HEK293 (cell line): ENCODE measurements at regions not wholly inside any gene's neighbourhood (a gene's known extent, or its start where the extent isn't known, plus 50 kb on each side); places are given as distances from the start of the nearest gene placed in this dataset.

Experiments used
- CTCF ChIA-PET: fragments of 350-600 bp; formaldehyde crosslinking; extraction: SDS; loops from one replicate; lab custom pipeline; 2021; ENCODE audit warnings: antibody characterized with exemption; lab: Yijun Ruan, JAX
- POLR2A ChIA-PET: fragments of 300-600 bp; formaldehyde crosslinking; extraction: SDS; loops from one replicate; lab custom pipeline; 2020; ENCODE audit warnings: antibody characterized with exemption, inconsistent platforms; lab: Yijun Ruan, JAX
- H3K27ac ChIP-seq: fragments of 200-500 bp; sonication (Bioruptor generic); 2 replicates; pipeline ENCODE4 v1.5.1; 2014; ENCODE audit warnings: low read depth, low read length, control low read depth, inconsistent platforms; ENCODE audit errors: extremely low read depth
- H3K36me3 ChIP-seq, 2 experiments: fragments of 200-500 bp in 1 of 2; sonication (Bioruptor generic) in 1 of 2; 1 replicate in 1 of 2; 2 replicates in 1 of 2; pipeline ENCODE4 v1.5.1; 2014 to 2017; ENCODE audit warnings: inconsistent platforms in 2 of 2, low read length in 2 of 2; ENCODE audit not compliant: control insufficient read depth in 2 of 2, insufficient read depth in 1 of 2
- H3K4me1 ChIP-seq: fragments of 200-500 bp; sonication (Bioruptor generic); 2 replicates; pipeline ENCODE4 v1.5.1; 2014; ENCODE audit warnings: mild to moderate bottlenecking, low read length, inconsistent platforms; ENCODE audit not compliant: control insufficient read depth, insufficient read depth
- H3K4me3 ChIP-seq: 2 replicates; pipeline ENCODE4 v1.5.1; 2011; ENCODE audit warnings: low read depth, mild to moderate bottlenecking, control low read depth, low read length, moderate library complexity
- H3K9me3 ChIP-seq: fragments of 200-500 bp; sonication (Bioruptor generic); 2 replicates; pipeline ENCODE4 v1.5.1; 2014; ENCODE audit warnings: low read depth, low read length, inconsistent platforms; ENCODE audit not compliant: control insufficient read depth, insufficient read depth
- BCL11A ChIP-seq: fragments of 450-650 bp; formaldehyde crosslinking; IDR thresholded peaks from 2 replicates; pipeline ENCODE4 v1.5.1; 2016; ENCODE audit warnings: low read depth, missing biosample characterization, missing genetic modification characterization
- BCL6B ChIP-seq: fragments of 450-650 bp; formaldehyde crosslinking; IDR thresholded peaks from 2 replicates; pipeline ENCODE4 v1.5.1; 2017; ENCODE audit warnings: missing biosample characterization, missing genetic modification characterization
- IKZF3 ChIP-seq: fragments of 450-650 bp; IDR thresholded peaks from 2 replicates; pipeline ENCODE4 v1.5.0; 2018; ENCODE audit warnings: missing biosample characterization, mild to moderate bottlenecking, missing genetic modification characterization, moderate library complexity
- PRDM4 ChIP-seq: fragments of 450-650 bp; formaldehyde crosslinking; IDR thresholded peaks from 2 replicates; pipeline ENCODE4 v1.5.1; 2017; ENCODE audit warnings: missing biosample characterization, missing genetic modification characterization
- WT1 ChIP-seq: fragments of 450-650 bp; formaldehyde crosslinking; IDR thresholded peaks from 2 replicates; pipeline ENCODE4 v1.5.1; 2016; ENCODE audit warnings: missing biosample characterization, missing genetic modification characterization
- YY1 ChIP-seq: fragments of 450-650 bp; formaldehyde crosslinking; IDR thresholded peaks from 2 replicates; pipeline ENCODE4 v1.5.1; 2018; ENCODE audit warnings: missing biosample characterization, missing genetic modification characterization
- ZBTB49 ChIP-seq: fragments of 450-650 bp; formaldehyde crosslinking; IDR thresholded peaks from 2 replicates; pipeline ENCODE4 v1.5.1; 2016; ENCODE audit warnings: missing biosample characterization, missing genetic modification characterization, low read depth
- ZNF292 ChIP-seq: fragments of 450-650 bp; formaldehyde crosslinking; IDR thresholded peaks from 2 replicates; pipeline ENCODE4 v1.5.1; 2016; ENCODE audit warnings: low read depth, missing biosample characterization, missing genetic modification characterization, borderline replicate concordance
- ZNF394 ChIP-seq: fragments of 450-650 bp; formaldehyde crosslinking; IDR thresholded peaks from 2 replicates; pipeline ENCODE4 v1.5.1; 2016; ENCODE audit warnings: missing biosample characterization, missing genetic modification characterization, mild to moderate bottlenecking, moderate library complexity, borderline replicate concordance
- ZNF626 ChIP-seq: fragments of 450-650 bp; sonication (Bioruptor Pico); formaldehyde crosslinking; IDR thresholded peaks from 2 replicates; pipeline ENCODE4 v1.5.1; 2018; ENCODE audit warnings: missing biosample characterization, missing genetic modification characterization, inconsistent platforms
- ZNF629 ChIP-seq: fragments of 450-650 bp; formaldehyde crosslinking; IDR thresholded peaks from 2 replicates; pipeline ENCODE4 v1.5.1; 2017; ENCODE audit warnings: missing biosample characterization, missing genetic modification characterization
- ZNF768 ChIP-seq: fragments of 450-650 bp; formaldehyde crosslinking; IDR thresholded peaks from 2 replicates; pipeline ENCODE4 v1.5.1; 2018; ENCODE audit warnings: missing biosample characterization, mild to moderate bottlenecking, missing genetic modification characterization
- ZXDB ChIP-seq: fragments of 450-650 bp; formaldehyde crosslinking; IDR thresholded peaks from 2 replicates; pipeline ENCODE4 v1.5.1; 2016; ENCODE audit warnings: missing biosample characterization, missing genetic modification characterization

GRCh38 chr13:110057052-110057451 is 249.9 kb downstream of the COL4A1 start:
- ChIA-PET CTCF (no interaction called here), POLR2A (no interaction called here)
- Histone ChIP-seq H3K27ac (no peak overlapping the region), H3K9me3 (no peaks in the 10 kb centered on the region), H3K4me3 (no peak overlapping the region), H3K4me1 (no peaks in the 10 kb centered on the region), H3K36me3 (no peaks in the 10 kb centered on the region)
- no peak for TF ChIP-seq ZNF626 (tag by site-specific recombination)
- TF ChIP-seq WT1 (tag by site-specific recombination): no peak
- no peak for TF ChIP-seq ZNF629
- no peak for TF ChIP-seq BCL11A (tag by site-specific recombination)
- no peak for TF ChIP-seq ZBTB49 (tag by site-specific recombination)

- ChIA-PET CTCF (no interaction called here), POLR2A (no interaction called here)
- H3K9me3 ChIP-seq: no peaks in the 10 kb centered on the region
- TF ChIP-seq YY1 (tag by site-specific recombination) (no peak), ZNF768 (tag by site-specific recombination) (no peak), PRDM4 (no peak)
- no peak overlapping the region for H3K27ac ChIP-seq
- no peaks in the 10 kb centered on the region for H3K36me3 ChIP-seq
- H3K4me1 ChIP-seq: no peaks in the 10 kb centered on the region
- no peak overlapping the region for H3K4me3 ChIP-seq
Observed at GRCh38 chr13:110056640-110057039, 250.3 kb downstream of the COL4A1 start.

- ChIA-PET POLR2A (no interaction called here), CTCF (interaction anchor here (0.6 kb wide), 1 partner anchor 1710 kb away, joined by 5 read pairs; no protein-coding TSS in a partner anchor)
- Histone ChIP-seq H3K4me1 (no peaks in the 10 kb centered on the region), H3K4me3 (no peak overlapping the region), H3K36me3 (no peaks in the 10 kb centered on the region), H3K9me3 (no peaks in the 10 kb centered on the region), H3K27ac (no peak overlapping the region)
- TF ChIP-seq ZXDB (tag by site-specific recombination): no peak
- TF ChIP-seq BCL6B (tag by site-specific recombination): no peak
- no peak for TF ChIP-seq IKZF3 (tag by site-specific recombination)
- TF ChIP-seq YY1 (tag by site-specific recombination): no peak
- no peak for TF ChIP-seq ZNF394 (tag by site-specific recombination)
- no peak for TF ChIP-seq ZNF629
- no peak for TF ChIP-seq ZNF292 (tag by site-specific recombination)
Observed at GRCh38 chr13:110055089-110055488, 251.9 kb downstream of the COL4A1 start.
